Fibroblast of mammary gland (primary cell): ENCODE measurements at regions not wholly inside any gene's neighbourhood (a gene's known extent, or its start where the extent isn't known, plus 50 kb on each side); places are given as distances from the start of the nearest gene placed in this dataset.

Experiments
- DNase-seq: peaks from one replicate; pipeline ENCODE4 v3.0.0-alpha.2; 2010; ENCODE audit warnings: low read depth
- H3K4me3 ChIP-seq: 2 replicates; pipeline ENCODE4 v1.5.1; 2011; ENCODE audit warnings: low read depth, mild to moderate bottlenecking, low read length, moderate library complexity; ENCODE audit not compliant: control insufficient read depth
- TF ChIP-seq, protein P1 (sequence below): conservative IDR thresholded peaks from 2 replicates; pipeline ENCODE4 v1.5.1; 2011; ENCODE audit warnings: low read depth, low read length, inconsistent platforms; ENCODE audit not compliant: control insufficient read depth, insufficient read depth

DNA sequence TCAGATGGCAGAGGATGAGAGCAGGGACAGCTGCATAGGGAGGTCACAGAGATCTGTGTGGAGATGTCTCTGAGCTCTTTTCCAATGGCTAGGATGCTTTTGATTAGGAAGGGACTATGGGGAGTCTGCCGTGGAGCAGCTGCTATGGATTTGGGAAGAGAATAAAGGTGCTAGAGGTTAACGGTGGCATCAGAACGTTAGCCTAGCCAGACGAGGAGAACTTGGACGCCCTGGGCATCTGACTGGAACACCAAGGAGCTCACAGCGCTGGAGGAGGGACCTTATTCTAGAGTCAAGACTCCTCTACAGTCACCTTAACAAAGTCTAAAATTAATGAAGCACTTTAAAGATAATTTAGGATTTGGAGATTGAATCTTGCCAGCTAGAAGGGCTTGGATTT, 157.2 kb upstream of the B3GAT1 start:
- no peak overlapping the region for H3K4me3 ChIP-seq
- TF ChIP-seq, protein P1, sequence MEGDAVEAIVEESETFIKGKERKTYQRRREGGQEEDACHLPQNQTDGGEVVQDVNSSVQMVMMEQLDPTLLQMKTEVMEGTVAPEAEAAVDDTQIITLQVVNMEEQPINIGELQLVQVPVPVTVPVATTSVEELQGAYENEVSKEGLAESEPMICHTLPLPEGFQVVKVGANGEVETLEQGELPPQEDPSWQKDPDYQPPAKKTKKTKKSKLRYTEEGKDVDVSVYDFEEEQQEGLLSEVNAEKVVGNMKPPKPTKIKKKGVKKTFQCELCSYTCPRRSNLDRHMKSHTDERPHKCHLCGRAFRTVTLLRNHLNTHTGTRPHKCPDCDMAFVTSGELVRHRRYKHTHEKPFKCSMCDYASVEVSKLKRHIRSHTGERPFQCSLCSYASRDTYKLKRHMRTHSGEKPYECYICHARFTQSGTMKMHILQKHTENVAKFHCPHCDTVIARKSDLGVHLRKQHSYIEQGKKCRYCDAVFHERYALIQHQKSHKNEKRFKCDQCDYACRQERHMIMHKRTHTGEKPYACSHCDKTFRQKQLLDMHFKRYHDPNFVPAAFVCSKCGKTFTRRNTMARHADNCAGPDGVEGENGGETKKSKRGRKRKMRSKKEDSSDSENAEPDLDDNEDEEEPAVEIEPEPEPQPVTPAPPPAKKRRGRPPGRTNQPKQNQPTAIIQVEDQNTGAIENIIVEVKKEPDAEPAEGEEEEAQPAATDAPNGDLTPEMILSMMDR, result no peak
- no peak for DNase-seq

DNA sequence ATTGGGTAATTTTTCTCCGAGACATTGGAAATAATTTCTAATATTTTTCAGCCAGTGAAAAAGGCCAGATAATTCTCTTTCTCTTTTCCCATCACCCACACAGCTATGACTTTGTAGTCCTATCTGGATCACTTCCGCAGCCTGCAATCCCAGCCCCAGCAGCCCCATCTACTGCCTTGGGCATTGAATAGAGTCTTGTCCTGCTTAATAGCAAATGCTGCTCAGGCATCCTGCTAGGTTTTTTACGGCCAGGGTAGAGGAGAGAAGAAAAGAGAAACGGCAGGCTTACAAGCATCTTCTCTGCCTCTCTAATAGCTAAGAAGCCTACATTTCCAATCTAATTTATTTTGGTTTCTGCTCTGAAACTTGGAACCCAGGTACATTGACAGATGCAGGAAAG, 154.3 kb upstream of the B3GAT1 start:
- DNase-seq, result no peak
- no peak overlapping the region for H3K4me3 ChIP-seq
- TF ChIP-seq, protein P1, result no peak

DNA sequence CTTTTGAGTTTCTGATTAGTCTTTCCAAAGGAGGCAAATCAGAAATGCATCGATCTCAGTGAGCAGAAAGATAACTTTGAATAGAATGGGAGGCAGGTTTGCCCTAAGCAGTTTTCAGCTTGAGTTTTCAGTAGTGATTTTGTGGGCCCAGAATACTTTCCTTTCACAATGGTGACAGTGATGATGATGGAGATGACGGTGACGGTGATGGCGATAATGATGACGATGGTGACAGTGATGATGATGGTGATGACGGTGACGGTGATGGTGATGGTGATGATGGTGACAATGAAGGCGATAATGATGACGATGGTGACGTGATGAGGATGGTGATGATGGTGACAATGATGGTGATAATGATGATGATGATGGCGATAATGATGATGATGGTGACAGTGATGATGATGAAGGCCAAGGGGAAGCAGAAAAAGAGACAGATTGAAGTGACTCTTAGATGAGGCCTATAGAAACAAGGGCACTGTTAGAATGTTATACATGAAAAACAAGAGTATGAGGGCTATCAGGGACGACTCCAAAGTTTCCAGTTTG, 153.4 kb upstream of the B3GAT1 start:
- TF ChIP-seq, protein P1, result no peak
- H3K4me3 ChIP-seq, result no peak overlapping the region
- DNase-seq, result peak; percentile 1

DNA sequence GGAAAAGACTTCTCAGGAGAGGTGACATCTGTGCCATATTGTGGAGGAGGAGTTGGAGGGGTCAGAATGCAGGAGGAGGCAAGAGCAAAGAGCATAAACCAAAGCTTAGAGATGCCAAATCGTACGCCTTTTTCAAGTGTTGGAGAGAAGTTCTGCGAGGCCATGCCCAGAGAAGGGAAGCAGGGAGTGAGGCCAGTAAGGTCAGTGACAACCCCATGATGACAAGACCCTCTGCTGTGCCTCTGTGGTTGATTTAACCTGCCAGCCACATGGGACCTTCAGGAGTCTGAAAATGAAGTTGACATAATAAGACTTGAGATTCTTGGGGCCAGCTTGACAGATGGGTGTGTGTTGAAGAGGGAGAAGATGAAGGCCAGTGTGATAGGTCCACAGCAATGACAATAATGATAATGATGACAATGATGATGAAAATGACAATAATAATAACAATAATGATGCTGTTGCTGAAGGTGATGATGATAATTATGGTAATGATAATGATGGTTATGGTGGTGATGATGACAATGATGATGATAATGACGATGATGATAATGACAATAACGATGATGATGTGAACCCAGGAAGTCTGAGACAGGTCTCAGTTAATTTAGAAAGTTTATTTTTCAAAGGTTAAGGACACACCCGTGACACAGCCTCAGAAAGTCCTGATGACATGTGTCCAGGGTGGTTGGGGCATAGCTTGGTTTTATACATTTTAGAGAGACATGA, 152.6 kb upstream of the B3GAT1 start:
- no peak for DNase-seq
- H3K4me3 ChIP-seq, result no peak overlapping the region
- TF ChIP-seq, protein P1, result no peak

DNA sequence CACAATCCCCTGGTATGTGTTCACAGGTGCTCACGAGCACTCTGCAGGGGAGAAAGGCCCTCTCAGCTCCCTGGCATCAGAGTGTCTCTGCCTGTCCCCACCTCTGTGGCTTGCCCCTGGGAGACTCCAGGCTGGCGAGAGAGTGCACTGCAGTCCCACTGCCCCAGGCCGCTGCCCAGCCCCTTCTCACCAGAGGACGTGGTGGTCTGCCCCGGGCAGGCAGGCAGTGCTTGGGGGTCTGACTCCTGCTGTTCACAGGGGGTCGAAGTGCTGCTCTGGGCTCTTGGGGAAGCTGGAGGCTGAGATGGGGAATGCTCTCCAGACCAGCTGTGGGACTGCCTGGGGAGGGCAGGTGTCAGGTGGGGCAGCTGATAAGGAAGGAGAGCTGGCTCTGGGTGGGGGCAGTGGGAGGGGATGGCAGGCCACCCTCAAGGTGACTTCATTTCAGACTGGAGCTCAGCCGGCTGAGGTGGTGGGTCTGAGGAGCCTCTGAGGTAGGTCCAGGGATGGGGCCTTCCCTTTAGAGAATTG, 151.0 kb upstream of the B3GAT1 start:
- DNase-seq, result no peak
- TF ChIP-seq, protein P1, result no peak
- H3K4me3 ChIP-seq, result no peak overlapping the region

DNA sequence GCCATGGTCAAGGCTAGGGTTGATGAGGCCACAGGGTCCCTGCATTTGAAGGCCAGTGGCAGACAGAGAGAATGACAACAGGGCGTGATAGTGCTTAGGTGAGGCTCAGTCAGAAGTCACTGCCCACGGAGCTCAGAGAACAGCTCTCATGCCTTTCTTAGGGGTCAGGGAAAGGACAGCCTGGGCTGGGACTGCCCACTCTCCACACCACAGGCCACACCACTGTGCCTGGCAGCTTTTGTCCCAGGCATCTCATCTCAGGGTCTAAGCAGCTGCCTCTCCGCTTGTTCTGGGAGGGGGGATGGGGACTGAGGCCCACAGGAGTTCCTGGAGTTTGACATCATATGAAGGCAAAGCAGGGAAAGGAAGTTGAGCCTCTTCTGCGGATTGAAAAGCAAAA, 150.2 kb upstream of the B3GAT1 start:
- no peak for DNase-seq
- TF ChIP-seq, protein P1, result no peak
- H3K4me3 ChIP-seq, result no peak overlapping the region
